Mesenchymal stem cell (in vitro differentiated cells and primary cell): ENCODE measurements at regions not wholly inside any gene's neighbourhood (a gene's known extent, or its start where the extent isn't known, plus 50 kb on each side); places are given as distances from the start of the nearest gene placed in this dataset.
"Not testable (repeated sequence)": the region's sequence is repeated elsewhere in the genome, so short reads cannot be mapped to it uniquely, and the experiment has no call there.

Experiments
- DNase-seq: peaks from one replicate; pipeline ENCODE4 v3.0.0-alpha.2; 2013
- H2AFZ ChIP-seq: one replicate; pipeline ENCODE4 v1.6.1; 2013; ENCODE audit warnings: low read depth, mild to moderate bottlenecking, control low read depth, inconsistent platforms, low read length, moderate library complexity
- H2AK5ac ChIP-seq: 2 replicates; pipeline ENCODE4 v1.6.1; 2013; ENCODE audit warnings: low read length, moderate library complexity, mild to moderate bottlenecking, inconsistent platforms; ENCODE audit not compliant: severe bottlenecking
- H2BK120ac ChIP-seq: one replicate; pipeline ENCODE4 v1.6.1; 2013; ENCODE audit warnings: low read depth, mild to moderate bottlenecking, inconsistent platforms, low read length, moderate library complexity
- H2BK12ac ChIP-seq, 2 experiments: one replicate each; pipeline ENCODE4 v1.6.1; 2013; ENCODE audit warnings: inconsistent platforms in 2 of 2, low read length in 2 of 2, mild to moderate bottlenecking in 2 of 2, moderate library complexity in 2 of 2, control low read depth in 1 of 2
- H2BK15ac ChIP-seq: one replicate; pipeline ENCODE4 v1.6.1; 2013; ENCODE audit warnings: mild to moderate bottlenecking, low read depth, inconsistent platforms; ENCODE audit not compliant: poor library complexity, severe bottlenecking
- H2BK5ac ChIP-seq: 2 replicates; pipeline ENCODE4 v1.6.1; 2013; ENCODE audit warnings: low read depth, mild to moderate bottlenecking, low read length, control low read depth, inconsistent platforms; ENCODE audit not compliant: poor library complexity, severe bottlenecking
- H3K14ac ChIP-seq, 2 experiments: one replicate each; pipeline ENCODE4 v1.6.1; 2013; ENCODE audit warnings: inconsistent platforms in 2 of 2, low read length in 2 of 2, control low read depth in 1 of 2, mild to moderate bottlenecking in 1 of 2, moderate library complexity in 1 of 2
- H3K18ac ChIP-seq, 2 experiments: one replicate each; pipeline ENCODE4 v1.6.1; 2013; ENCODE audit warnings: inconsistent platforms in 2 of 2, low read length in 2 of 2, control low read depth in 1 of 2, low read depth in 1 of 2, mild to moderate bottlenecking in 1 of 2
- H3K23ac ChIP-seq, 2 experiments: one replicate each; pipeline ENCODE4 v1.6.1; 2013; ENCODE audit warnings: inconsistent platforms in 2 of 2, low read length in 2 of 2, mild to moderate bottlenecking in 2 of 2, moderate library complexity in 2 of 2, control low read depth in 1 of 2
- H3K27ac ChIP-seq: 2 replicates; pipeline ENCODE4 v1.5.1; 2013; ENCODE audit warnings: mild to moderate bottlenecking, moderate library complexity, low read length, control low read depth, inconsistent platforms; ENCODE audit not compliant: poor library complexity, severe bottlenecking
- H3K27me3 ChIP-seq, 2 experiments: 2 replicates each; pipeline versions ENCODE4 v1.6.1 to v1.7.0; 2013; ENCODE audit warnings: low read length in 2 of 2, mild to moderate bottlenecking in 2 of 2, moderate library complexity in 2 of 2, control low read depth in 1 of 2, inconsistent platforms in 1 of 2; ENCODE audit not compliant: control insufficient read depth in 1 of 2, insufficient read depth in 1 of 2
- H3K36me3 ChIP-seq, 2 experiments: 2 replicates each; pipeline versions ENCODE4 v1.6.1 to v1.7.0; 2013; ENCODE audit warnings: low read length in 2 of 2, control low read depth in 1 of 2, inconsistent platforms in 1 of 2, low read depth in 1 of 2, mild to moderate bottlenecking in 1 of 2; ENCODE audit not compliant: insufficient read depth in 2 of 2, control insufficient read depth in 1 of 2
- H3K4ac ChIP-seq, 2 experiments: one replicate each; pipeline ENCODE4 v1.6.1; 2013; ENCODE audit warnings: inconsistent platforms in 2 of 2, low read length in 2 of 2, mild to moderate bottlenecking in 2 of 2, moderate library complexity in 2 of 2, control low read depth in 1 of 2, low read depth in 1 of 2
- H3K4me1 ChIP-seq: 2 replicates; pipeline ENCODE4 v1.6.1; 2013; ENCODE audit warnings: low read depth, low read length, control low read depth; ENCODE audit not compliant: control insufficient read depth, insufficient read depth
- H3K4me2 ChIP-seq: 2 replicates; pipeline ENCODE4 v1.6.1; 2013; ENCODE audit warnings: low read length, mild to moderate bottlenecking, inconsistent platforms; ENCODE audit not compliant: poor library complexity, severe bottlenecking
- H3K4me3 ChIP-seq, 2 experiments: 2 replicates each; pipeline versions ENCODE4 v1.5.1 to v1.7.0; 2013; ENCODE audit warnings: low read length in 2 of 2, mild to moderate bottlenecking in 2 of 2, control low read depth in 1 of 2, low read depth in 1 of 2; ENCODE audit not compliant: insufficient read depth in 1 of 2
- H3K79me1 ChIP-seq: replicated peaks from 2 replicates; pipeline ENCODE4 v1.6.1; 2013; ENCODE audit warnings: mild to moderate bottlenecking, control low read depth, low read length, inconsistent platforms; ENCODE audit not compliant: poor library complexity, severe bottlenecking
- H3K9ac ChIP-seq: 2 replicates; pipeline ENCODE4 v1.7.0; 2013; ENCODE audit warnings: mild to moderate bottlenecking, low read length, moderate library complexity
- H3K9me3 ChIP-seq: 2 replicates; pipeline ENCODE4 v1.7.0; 2013; ENCODE audit warnings: mild to moderate bottlenecking, low read length; ENCODE audit not compliant: control insufficient read depth
- H4K8ac ChIP-seq: one replicate; pipeline ENCODE4 v1.6.1; 2013; ENCODE audit warnings: inconsistent platforms, mild to moderate bottlenecking, low read length, moderate library complexity
- H4K91ac ChIP-seq: one replicate; pipeline ENCODE4 v1.6.1; 2013; ENCODE audit warnings: mild to moderate bottlenecking, low read length, inconsistent platforms
- WGBS: methylation state at CpG from one replicate; pipeline ENCODE4 v1.1.7; 2013; ENCODE audit warnings: mixed read lengths; 5-methylcytosine and 5-hydroxymethylcytosine counted together

DNA sequence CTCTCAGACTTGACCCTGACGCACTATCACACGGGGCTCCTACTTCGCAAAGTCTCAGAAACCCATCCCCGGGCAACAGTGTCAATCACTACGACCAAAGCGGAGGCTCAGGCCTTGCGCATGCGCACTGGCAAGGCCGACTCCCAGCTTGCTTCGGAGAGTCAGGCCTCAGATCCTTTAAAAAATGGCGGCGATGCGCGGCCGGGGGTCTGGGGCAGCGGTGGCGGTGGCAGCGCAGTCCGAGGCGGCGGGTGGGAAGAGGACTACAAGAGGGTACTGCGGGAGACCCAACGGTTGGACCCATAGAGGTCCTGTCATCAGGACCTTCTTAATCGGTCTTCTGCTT lies 196.9 kb downstream of the ZNF716 start:
- Histone ChIP-seq H2BK15ac (no peak overlapping the region), H2BK5ac (no peak overlapping the region), H3K27ac (no peak overlapping the region), H3K18ac (no peak overlapping the region), H2AK5ac (no peak overlapping the region), H3K9ac (no peak overlapping the region), H3K9me3 (peaks cover 8% of the 10 kb centered on the region), H3K27me3 (no peaks in the 10 kb centered on the region), H3K4me1 (no peaks in the 10 kb centered on the region), H2BK120ac (no peak overlapping the region), H3K23ac (no peak overlapping the region), H3K79me1 (no peaks in the 10 kb centered on the region), H4K91ac (no peak overlapping the region), H3K4me2 (no peak overlapping the region), H2AFZ (no peak overlapping the region), H3K14ac (no peak overlapping the region), H4K8ac (no peak overlapping the region), H3K4me3 (no peak overlapping the region), H3K36me3 (no peaks in the 10 kb centered on the region), H3K4ac (no peak overlapping the region), H2BK12ac (no peak overlapping the region)
- WGBS = 94% methylated on average over 24 of the region's 24 CpGs
- no peak for DNase-seq

DNA sequence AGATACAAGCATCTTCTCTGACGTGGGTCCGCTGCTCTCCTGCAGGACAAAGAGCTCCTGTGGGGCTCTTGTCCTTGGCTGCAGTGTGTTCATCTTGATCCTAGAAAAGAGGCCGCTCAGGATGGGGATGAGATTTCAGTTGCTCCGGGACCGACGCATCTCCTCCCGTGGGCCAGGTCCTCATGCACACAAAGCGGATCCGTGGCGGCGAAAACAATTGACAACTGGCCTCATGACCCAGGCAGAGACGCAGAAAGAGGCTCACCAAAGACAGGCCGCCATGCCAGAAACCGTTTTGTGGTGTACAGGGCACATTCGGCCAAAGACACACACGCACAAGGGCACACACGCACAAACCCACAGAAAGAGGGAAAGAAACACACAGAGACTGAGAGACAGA lies 200.4 kb downstream of the ZNF716 start:
- not testable (repeated sequence) for H3K23ac ChIP-seq, H2BK5ac ChIP-seq, H3K9me3 ChIP-seq, H2BK12ac ChIP-seq, H3K18ac ChIP-seq, H3K4me2 ChIP-seq, H3K14ac ChIP-seq, H3K79me1 ChIP-seq, H3K9ac ChIP-seq, H2AK5ac ChIP-seq, H4K8ac ChIP-seq, H2BK15ac ChIP-seq, H3K4me3 ChIP-seq, H3K27me3 ChIP-seq, H2BK120ac ChIP-seq, H3K4ac ChIP-seq, DNase-seq, H2AFZ ChIP-seq, H3K27ac ChIP-seq, H3K36me3 ChIP-seq, H3K4me1 ChIP-seq, H4K91ac ChIP-seq
- WGBS = 86% methylated on average over 15 of the region's 17 CpGs

GRCh38 chr7:57651006-57651405 lies 201.0 kb downstream of the ZNF716 start:
- no peak overlapping the region for H3K23ac ChIP-seq
- H3K27ac ChIP-seq = no peak overlapping the region
- no peak overlapping the region for H3K4me2 ChIP-seq
- no peak overlapping the region for H2AK5ac ChIP-seq
- H4K8ac ChIP-seq = no peak overlapping the region
- no peaks in the 10 kb centered on the region for H3K27me3 ChIP-seq
- no peak overlapping the region for H3K9ac ChIP-seq
- no peaks in the 10 kb centered on the region for H3K36me3 ChIP-seq
- peaks cover 8% of the 10 kb centered on the region for H3K9me3 ChIP-seq
- no peaks in the 10 kb centered on the region for H3K4me1 ChIP-seq
- no peak overlapping the region for H3K18ac ChIP-seq
- H2BK12ac ChIP-seq = no peak overlapping the region
- no peak overlapping the region for H3K4me3 ChIP-seq
- H2BK5ac ChIP-seq = no peak overlapping the region
- 93% methylated on average over 28 of the region's 28 CpGs for WGBS
- H2BK120ac ChIP-seq = no peak overlapping the region
- no peak for DNase-seq
- no peak overlapping the region for H2BK15ac ChIP-seq
- H4K91ac ChIP-seq = no peak overlapping the region
- no peak overlapping the region for H2AFZ ChIP-seq
- H3K79me1 ChIP-seq = no peaks in the 10 kb centered on the region
- H3K14ac ChIP-seq = no peak overlapping the region
- no peak overlapping the region for H3K4ac ChIP-seq

GRCh38 chr7:57651611-57652010 lies 201.6 kb downstream of the ZNF716 start:
- H3K4me2 ChIP-seq, H3K36me3 ChIP-seq, H3K27ac ChIP-seq, H2BK12ac ChIP-seq, H2BK15ac ChIP-seq, H3K23ac ChIP-seq, H2BK5ac ChIP-seq, H3K27me3 ChIP-seq, H2BK120ac ChIP-seq, H4K91ac ChIP-seq, H3K9me3 ChIP-seq, H3K9ac ChIP-seq, H2AFZ ChIP-seq, DNase-seq, H3K14ac ChIP-seq, H4K8ac ChIP-seq, H3K18ac ChIP-seq, H3K4me3 ChIP-seq, H2AK5ac ChIP-seq, H3K4ac ChIP-seq, H3K79me1 ChIP-seq, H3K4me1 ChIP-seq: not testable (repeated sequence)
- 86% methylated on average over 19 of the region's 19 CpGs for WGBS
